Fibroblast of mammary gland (primary cell): ENCODE measurements at regions not wholly inside any gene's neighbourhood (a gene's known extent, or its start where the extent isn't known, plus 50 kb on each side); places are given as distances from the start of the nearest gene placed in this dataset.
"Not testable (repeated sequence)": the region's sequence is repeated elsewhere in the genome, so short reads cannot be mapped to it uniquely, and the experiment has no call there.

Experiments
- DNase-seq: peaks from one replicate; pipeline ENCODE4 v3.0.0-alpha.2; 2010; ENCODE audit warnings: low read depth
- H3K4me3 ChIP-seq: 2 replicates; pipeline ENCODE4 v1.5.1; 2011; ENCODE audit warnings: low read depth, mild to moderate bottlenecking, low read length, moderate library complexity; ENCODE audit not compliant: control insufficient read depth
- TF ChIP-seq, protein P1 (sequence below): conservative IDR thresholded peaks from 2 replicates; pipeline ENCODE4 v1.5.1; 2011; ENCODE audit warnings: low read depth, low read length, inconsistent platforms; ENCODE audit not compliant: control insufficient read depth, insufficient read depth

- TF ChIP-seq, protein P1, sequence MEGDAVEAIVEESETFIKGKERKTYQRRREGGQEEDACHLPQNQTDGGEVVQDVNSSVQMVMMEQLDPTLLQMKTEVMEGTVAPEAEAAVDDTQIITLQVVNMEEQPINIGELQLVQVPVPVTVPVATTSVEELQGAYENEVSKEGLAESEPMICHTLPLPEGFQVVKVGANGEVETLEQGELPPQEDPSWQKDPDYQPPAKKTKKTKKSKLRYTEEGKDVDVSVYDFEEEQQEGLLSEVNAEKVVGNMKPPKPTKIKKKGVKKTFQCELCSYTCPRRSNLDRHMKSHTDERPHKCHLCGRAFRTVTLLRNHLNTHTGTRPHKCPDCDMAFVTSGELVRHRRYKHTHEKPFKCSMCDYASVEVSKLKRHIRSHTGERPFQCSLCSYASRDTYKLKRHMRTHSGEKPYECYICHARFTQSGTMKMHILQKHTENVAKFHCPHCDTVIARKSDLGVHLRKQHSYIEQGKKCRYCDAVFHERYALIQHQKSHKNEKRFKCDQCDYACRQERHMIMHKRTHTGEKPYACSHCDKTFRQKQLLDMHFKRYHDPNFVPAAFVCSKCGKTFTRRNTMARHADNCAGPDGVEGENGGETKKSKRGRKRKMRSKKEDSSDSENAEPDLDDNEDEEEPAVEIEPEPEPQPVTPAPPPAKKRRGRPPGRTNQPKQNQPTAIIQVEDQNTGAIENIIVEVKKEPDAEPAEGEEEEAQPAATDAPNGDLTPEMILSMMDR: no peak
- no peak overlapping the region for H3K4me3 ChIP-seq
- no peak for DNase-seq
Measured at GRCh38 chr11:41534391-41534790, 74.9 kb upstream of the LRRC4C start.

GRCh38 chr11:41534861-41535260 is 75.4 kb upstream of the LRRC4C start:
- H3K4me3 ChIP-seq: no peak overlapping the region
- TF ChIP-seq, protein P1: no peak
- no peak for DNase-seq

DNA sequence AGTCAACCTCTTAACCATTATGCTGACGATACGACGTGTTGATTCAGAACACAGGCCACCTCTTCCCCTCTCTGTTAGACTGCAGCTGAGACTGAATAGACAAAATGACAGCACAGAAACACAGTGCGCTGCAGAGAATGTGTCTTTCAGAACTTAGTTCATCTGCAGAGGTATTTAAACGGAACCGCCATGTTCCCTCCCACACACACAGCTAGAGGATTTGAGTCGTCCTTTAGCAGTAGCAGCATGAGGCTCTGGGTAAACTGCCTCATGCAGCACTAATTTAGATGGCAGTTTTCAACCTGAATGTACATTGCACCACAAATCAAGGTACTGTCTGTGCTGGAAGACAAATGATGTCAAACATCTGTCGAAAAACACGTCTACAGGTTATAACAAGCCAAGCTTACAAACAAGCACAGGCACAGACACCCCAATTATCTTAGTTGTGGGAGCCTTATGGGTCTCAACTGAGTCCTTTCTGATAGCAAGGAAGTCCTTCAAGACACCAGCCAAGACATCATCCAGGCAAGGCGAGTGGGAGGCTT is 76.6 kb upstream of the LRRC4C start:
- TF ChIP-seq, protein P1: no peak
- no peak for DNase-seq
- H3K4me3 ChIP-seq: no peak overlapping the region

- DNase-seq, H3K4me3 ChIP-seq: not testable (repeated sequence)
Measured at GRCh38 chr11:41544902-41545301, 85.5 kb upstream of the LRRC4C start.

- no peak overlapping the region for H3K4me3 ChIP-seq
- DNase-seq: no peak
- TF ChIP-seq, protein P1: no peak
Measured at GRCh38 chr11:41578421-41579051, 119.1 kb upstream of the LRRC4C start.

DNA sequence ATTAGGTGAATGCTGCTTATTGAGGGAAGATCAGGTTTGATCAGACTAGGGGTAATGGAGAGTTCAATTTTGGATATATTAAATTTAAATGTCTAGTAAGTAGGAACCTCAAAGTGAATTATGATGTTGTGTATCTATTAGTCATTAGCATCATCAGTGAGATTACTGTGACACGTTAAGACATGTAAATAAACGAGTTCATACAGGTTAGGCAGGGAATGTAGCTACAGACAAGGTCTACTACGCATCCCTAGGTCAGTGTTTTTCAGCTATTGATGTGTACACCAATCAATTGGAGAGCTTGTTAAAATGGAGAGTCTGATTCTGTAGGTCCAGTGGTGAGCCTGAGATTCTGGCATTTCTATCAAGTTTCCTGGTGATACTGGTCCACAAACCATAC is 120.1 kb upstream of the LRRC4C start:
- no peak overlapping the region for H3K4me3 ChIP-seq
- TF ChIP-seq, protein P1: no peak

DNA sequence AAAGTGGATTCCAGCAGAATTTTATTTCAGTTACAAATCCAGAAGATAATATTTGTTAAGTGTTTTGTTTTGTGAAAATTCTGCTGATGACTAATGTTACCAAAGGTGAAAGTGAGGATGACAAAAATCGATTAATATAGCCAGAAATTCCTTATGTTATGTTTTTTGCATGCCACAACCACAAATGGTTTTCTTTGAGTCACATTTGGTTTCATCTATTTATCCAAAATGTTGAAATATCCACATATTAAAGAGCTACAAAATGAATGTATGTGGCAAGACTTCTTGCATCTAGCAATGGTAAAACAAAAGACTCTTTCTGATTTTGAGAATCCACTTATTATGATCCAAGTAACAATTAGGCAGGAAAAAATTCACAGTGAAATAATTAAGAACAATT is 150.1 kb upstream of the LRRC4C start:
- no peak for DNase-seq
- H3K4me3 ChIP-seq: no peak overlapping the region
- TF ChIP-seq, protein P1: no peak

More for the DNA sequence above, 120.1 kb upstream of the LRRC4C start:
- DNase-seq: no peak
